D721Med (cell line): ENCODE measurements at regions not wholly inside any gene's neighbourhood (a gene's known extent, or its start where the extent isn't known, plus 50 kb on each side); places are given as distances from the start of the nearest gene placed in this dataset.

Experiments
- DNase-seq: peaks from one replicate; pipeline ENCODE4 v3.0.0; 2011; ENCODE audit warnings: low spot score; ENCODE audit not compliant: insufficient read length
- FAIRE-seq: peaks from 2 replicates; lab custom pipeline; 2011; peaks lifted over from hg19 to GRCh38; lab: Jason Lieb, UNC
- TF ChIP-seq, protein P1 (sequence below): IDR thresholded peaks from 2 replicates; pipeline ENCODE4 v1.5.1; 2012; ENCODE audit warnings: mild to moderate bottlenecking, control low read depth; ENCODE audit not compliant: insufficient read depth; ENCODE audit errors: missing control alignments

DNA sequence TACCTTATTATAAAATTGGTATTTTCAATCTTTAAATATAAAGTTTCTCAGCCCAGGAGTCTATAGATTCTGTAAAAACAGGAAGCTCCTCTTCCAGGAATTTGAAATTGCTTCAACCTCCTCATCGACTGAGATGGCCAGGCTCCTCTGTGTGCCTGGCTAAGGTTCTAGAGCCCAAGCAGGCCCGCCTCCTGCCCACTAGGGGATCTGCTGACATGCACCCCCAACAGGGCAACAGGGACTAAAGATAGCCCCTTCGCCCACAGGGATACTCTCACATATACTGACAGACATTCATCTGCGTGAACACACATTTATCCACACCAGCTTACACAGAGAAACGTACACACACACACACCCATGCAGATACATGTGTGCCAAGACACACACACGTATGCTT, 183.1 kb upstream of the TLE3 start:
- DNase-seq = no peak
- TF ChIP-seq, protein P1, sequence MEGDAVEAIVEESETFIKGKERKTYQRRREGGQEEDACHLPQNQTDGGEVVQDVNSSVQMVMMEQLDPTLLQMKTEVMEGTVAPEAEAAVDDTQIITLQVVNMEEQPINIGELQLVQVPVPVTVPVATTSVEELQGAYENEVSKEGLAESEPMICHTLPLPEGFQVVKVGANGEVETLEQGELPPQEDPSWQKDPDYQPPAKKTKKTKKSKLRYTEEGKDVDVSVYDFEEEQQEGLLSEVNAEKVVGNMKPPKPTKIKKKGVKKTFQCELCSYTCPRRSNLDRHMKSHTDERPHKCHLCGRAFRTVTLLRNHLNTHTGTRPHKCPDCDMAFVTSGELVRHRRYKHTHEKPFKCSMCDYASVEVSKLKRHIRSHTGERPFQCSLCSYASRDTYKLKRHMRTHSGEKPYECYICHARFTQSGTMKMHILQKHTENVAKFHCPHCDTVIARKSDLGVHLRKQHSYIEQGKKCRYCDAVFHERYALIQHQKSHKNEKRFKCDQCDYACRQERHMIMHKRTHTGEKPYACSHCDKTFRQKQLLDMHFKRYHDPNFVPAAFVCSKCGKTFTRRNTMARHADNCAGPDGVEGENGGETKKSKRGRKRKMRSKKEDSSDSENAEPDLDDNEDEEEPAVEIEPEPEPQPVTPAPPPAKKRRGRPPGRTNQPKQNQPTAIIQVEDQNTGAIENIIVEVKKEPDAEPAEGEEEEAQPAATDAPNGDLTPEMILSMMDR = no peak
- FAIRE-seq = no peak

DNA sequence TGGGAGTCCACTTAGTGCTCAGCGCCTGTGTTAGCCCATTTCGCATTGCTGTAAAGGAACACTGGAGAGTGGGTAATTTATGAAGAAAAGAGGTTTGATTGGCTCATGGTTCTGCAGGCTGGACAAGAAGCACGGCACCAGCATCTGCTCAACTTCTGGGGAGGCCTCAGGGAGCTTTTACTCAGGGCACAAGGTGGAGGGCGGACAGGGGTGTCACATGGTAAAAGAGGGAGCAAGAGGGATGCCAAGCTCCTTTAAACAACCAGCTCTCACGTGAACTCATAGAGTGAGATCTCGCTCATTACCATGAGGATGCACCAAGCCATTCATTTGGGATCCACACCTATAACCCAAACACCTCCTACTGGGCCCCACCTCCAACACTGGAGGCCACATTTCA, 181.4 kb upstream of the TLE3 start:
- TF ChIP-seq, protein P1 = no peak
- FAIRE-seq = no peak
- DNase-seq = no peak

DNA sequence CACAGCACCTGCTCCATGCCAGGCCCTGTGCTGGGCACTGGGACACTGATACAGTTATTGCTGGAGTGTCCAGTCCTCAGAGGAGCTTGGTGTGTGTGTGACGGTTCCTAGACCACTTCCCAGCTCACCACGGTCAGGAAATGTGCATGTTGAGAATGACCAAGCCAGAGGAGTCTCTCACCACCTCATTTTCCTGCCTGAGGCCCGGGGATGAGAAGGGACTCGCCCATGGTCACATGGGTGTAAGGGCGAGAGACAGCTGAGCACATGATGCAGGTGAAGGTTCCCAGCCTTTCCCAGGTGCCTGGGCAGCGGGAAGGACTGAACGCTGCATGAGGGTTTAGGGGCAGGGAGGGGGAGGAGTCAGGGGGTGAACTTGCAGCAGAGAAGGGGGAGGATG, 180.9 kb upstream of the TLE3 start:
- DNase-seq (no peak), FAIRE-seq (no peak)
- TF ChIP-seq, protein P1 = no peak

- TF ChIP-seq, protein P1 = no peak
- DNase-seq (no peak), FAIRE-seq (no peak)
These were observed 179.8 kb upstream of the TLE3 start for GRCh38 chr15:70277556-70277955.

DNA sequence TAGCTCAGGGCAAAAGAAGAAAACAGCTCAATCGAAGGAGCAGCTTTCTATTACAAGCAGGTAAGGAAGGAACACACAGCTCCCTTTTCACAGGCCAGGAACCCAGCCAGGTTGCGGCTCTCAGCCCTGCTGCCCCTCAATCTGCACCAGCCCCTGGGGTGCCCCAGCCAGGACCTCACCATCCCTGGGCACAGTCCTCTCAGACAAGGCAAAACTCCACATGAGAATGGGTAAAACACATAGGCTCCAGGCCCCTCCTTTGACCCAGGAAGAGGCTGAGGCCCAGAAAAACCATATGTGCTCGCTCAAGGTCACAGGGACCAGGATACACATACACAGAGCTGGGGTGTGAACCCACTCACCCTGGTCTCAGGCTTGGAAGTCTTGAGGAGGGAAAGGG, 178.7 kb upstream of the TLE3 start:
- FAIRE-seq = no peak

GRCh38 chr15:70275461-70276138, 177.9 kb upstream of the TLE3 start:
- DNase-seq (no peak), FAIRE-seq (no peak)
- TF ChIP-seq, protein P1 = no peak

More for the DNA sequence above, 178.7 kb upstream of the TLE3 start:
- no peak for DNase-seq
- TF ChIP-seq, protein P1 = no peak

DNA sequence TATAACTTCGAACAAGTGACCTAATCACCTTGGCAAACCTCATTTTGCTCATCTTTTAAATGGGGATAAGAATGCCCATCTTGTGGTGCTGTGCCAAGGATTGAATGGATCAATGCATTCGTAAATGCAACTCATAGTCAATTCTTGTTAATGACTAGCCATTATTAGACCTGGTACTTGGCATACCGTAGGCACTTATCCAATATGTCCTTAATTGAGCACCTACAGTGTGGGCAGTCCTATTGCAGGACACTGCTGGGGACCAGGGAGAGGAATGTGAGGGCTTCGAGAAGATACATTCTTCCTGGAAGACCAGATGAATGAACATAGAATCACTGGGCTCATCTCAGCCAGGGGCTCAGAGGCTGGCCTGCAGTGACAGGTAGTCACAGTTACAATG, 177.2 kb upstream of the TLE3 start:
- FAIRE-seq (no peak), DNase-seq (no peak)
- TF ChIP-seq, protein P1 = no peak
